Mesenchymal stem cell (in vitro differentiated cells and primary cell): ENCODE measurements at regions not wholly inside any gene's neighbourhood (a gene's known extent, or its start where the extent isn't known, plus 50 kb on each side); places are given as distances from the start of the nearest gene placed in this dataset.

Experiments
- DNase-seq: peaks from one replicate; pipeline ENCODE4 v3.0.0-alpha.2; 2013
- H2AFZ ChIP-seq: one replicate; pipeline ENCODE4 v1.6.1; 2013; ENCODE audit warnings: low read depth, mild to moderate bottlenecking, control low read depth, inconsistent platforms, low read length, moderate library complexity
- H2AK5ac ChIP-seq: 2 replicates; pipeline ENCODE4 v1.6.1; 2013; ENCODE audit warnings: low read length, moderate library complexity, mild to moderate bottlenecking, inconsistent platforms; ENCODE audit not compliant: severe bottlenecking
- H2BK120ac ChIP-seq: one replicate; pipeline ENCODE4 v1.6.1; 2013; ENCODE audit warnings: low read depth, mild to moderate bottlenecking, inconsistent platforms, low read length, moderate library complexity
- H2BK12ac ChIP-seq, 2 experiments: one replicate each; pipeline ENCODE4 v1.6.1; 2013; ENCODE audit warnings: inconsistent platforms in 2 of 2, low read length in 2 of 2, mild to moderate bottlenecking in 2 of 2, moderate library complexity in 2 of 2, control low read depth in 1 of 2
- H2BK15ac ChIP-seq: one replicate; pipeline ENCODE4 v1.6.1; 2013; ENCODE audit warnings: mild to moderate bottlenecking, low read depth, inconsistent platforms; ENCODE audit not compliant: poor library complexity, severe bottlenecking
- H2BK5ac ChIP-seq: 2 replicates; pipeline ENCODE4 v1.6.1; 2013; ENCODE audit warnings: low read depth, mild to moderate bottlenecking, low read length, control low read depth, inconsistent platforms; ENCODE audit not compliant: poor library complexity, severe bottlenecking
- H3K14ac ChIP-seq, 2 experiments: one replicate each; pipeline ENCODE4 v1.6.1; 2013; ENCODE audit warnings: inconsistent platforms in 2 of 2, low read length in 2 of 2, control low read depth in 1 of 2, mild to moderate bottlenecking in 1 of 2, moderate library complexity in 1 of 2
- H3K18ac ChIP-seq, 2 experiments: one replicate each; pipeline ENCODE4 v1.6.1; 2013; ENCODE audit warnings: inconsistent platforms in 2 of 2, low read length in 2 of 2, control low read depth in 1 of 2, low read depth in 1 of 2, mild to moderate bottlenecking in 1 of 2
- H3K23ac ChIP-seq, 2 experiments: one replicate each; pipeline ENCODE4 v1.6.1; 2013; ENCODE audit warnings: inconsistent platforms in 2 of 2, low read length in 2 of 2, mild to moderate bottlenecking in 2 of 2, moderate library complexity in 2 of 2, control low read depth in 1 of 2
- H3K27ac ChIP-seq: 2 replicates; pipeline ENCODE4 v1.5.1; 2013; ENCODE audit warnings: mild to moderate bottlenecking, moderate library complexity, low read length, control low read depth, inconsistent platforms; ENCODE audit not compliant: poor library complexity, severe bottlenecking
- H3K27me3 ChIP-seq, 2 experiments: 2 replicates each; pipeline versions ENCODE4 v1.6.1 to v1.7.0; 2013; ENCODE audit warnings: low read length in 2 of 2, mild to moderate bottlenecking in 2 of 2, moderate library complexity in 2 of 2, control low read depth in 1 of 2, inconsistent platforms in 1 of 2; ENCODE audit not compliant: control insufficient read depth in 1 of 2, insufficient read depth in 1 of 2
- H3K36me3 ChIP-seq, 2 experiments: 2 replicates each; pipeline versions ENCODE4 v1.6.1 to v1.7.0; 2013; ENCODE audit warnings: low read length in 2 of 2, control low read depth in 1 of 2, inconsistent platforms in 1 of 2, low read depth in 1 of 2, mild to moderate bottlenecking in 1 of 2; ENCODE audit not compliant: insufficient read depth in 2 of 2, control insufficient read depth in 1 of 2
- H3K4ac ChIP-seq, 2 experiments: one replicate each; pipeline ENCODE4 v1.6.1; 2013; ENCODE audit warnings: inconsistent platforms in 2 of 2, low read length in 2 of 2, mild to moderate bottlenecking in 2 of 2, moderate library complexity in 2 of 2, control low read depth in 1 of 2, low read depth in 1 of 2
- H3K4me1 ChIP-seq: 2 replicates; pipeline ENCODE4 v1.6.1; 2013; ENCODE audit warnings: low read depth, low read length, control low read depth; ENCODE audit not compliant: control insufficient read depth, insufficient read depth
- H3K4me2 ChIP-seq: 2 replicates; pipeline ENCODE4 v1.6.1; 2013; ENCODE audit warnings: low read length, mild to moderate bottlenecking, inconsistent platforms; ENCODE audit not compliant: poor library complexity, severe bottlenecking
- H3K4me3 ChIP-seq, 2 experiments: 2 replicates each; pipeline versions ENCODE4 v1.5.1 to v1.7.0; 2013; ENCODE audit warnings: low read length in 2 of 2, mild to moderate bottlenecking in 2 of 2, control low read depth in 1 of 2, low read depth in 1 of 2; ENCODE audit not compliant: insufficient read depth in 1 of 2
- H3K79me1 ChIP-seq: replicated peaks from 2 replicates; pipeline ENCODE4 v1.6.1; 2013; ENCODE audit warnings: mild to moderate bottlenecking, control low read depth, low read length, inconsistent platforms; ENCODE audit not compliant: poor library complexity, severe bottlenecking
- H3K9ac ChIP-seq: 2 replicates; pipeline ENCODE4 v1.7.0; 2013; ENCODE audit warnings: mild to moderate bottlenecking, low read length, moderate library complexity
- H3K9me3 ChIP-seq: 2 replicates; pipeline ENCODE4 v1.7.0; 2013; ENCODE audit warnings: mild to moderate bottlenecking, low read length; ENCODE audit not compliant: control insufficient read depth
- H4K8ac ChIP-seq: one replicate; pipeline ENCODE4 v1.6.1; 2013; ENCODE audit warnings: inconsistent platforms, mild to moderate bottlenecking, low read length, moderate library complexity
- H4K91ac ChIP-seq: one replicate; pipeline ENCODE4 v1.6.1; 2013; ENCODE audit warnings: mild to moderate bottlenecking, low read length, inconsistent platforms
- WGBS: methylation state at CpG from one replicate; pipeline ENCODE4 v1.1.7; 2013; ENCODE audit warnings: mixed read lengths; 5-methylcytosine and 5-hydroxymethylcytosine counted together

DNA sequence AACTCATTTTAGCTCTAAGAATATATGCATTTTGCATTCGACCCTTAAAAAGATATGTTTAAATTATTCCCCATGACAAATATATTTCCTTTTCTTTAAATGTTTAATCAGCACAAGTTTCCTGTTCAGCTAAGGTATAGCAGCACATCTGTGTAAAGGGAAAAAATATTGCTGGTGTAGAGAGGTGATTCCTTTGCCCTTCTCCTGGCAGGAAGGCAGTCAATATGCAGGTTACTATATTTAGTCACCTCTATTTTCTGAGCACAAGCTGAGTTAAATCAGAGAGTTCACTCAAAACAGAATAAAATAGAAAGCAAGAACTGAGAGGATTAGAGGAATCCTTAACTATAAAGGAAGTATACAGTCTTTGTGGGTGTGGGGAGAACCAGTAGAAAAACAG, 274.4 kb upstream of the PCSK5 start:
- Histone ChIP-seq H2BK15ac (no peak overlapping the region), H3K23ac (no peak overlapping the region), H2BK120ac (no peak overlapping the region), H2BK12ac (no peak overlapping the region), H3K4ac (no peak overlapping the region), H3K4me2 (no peak overlapping the region), H4K91ac (no peak overlapping the region), H2AK5ac (no peak overlapping the region), H4K8ac (no peak overlapping the region), H3K27me3 (no peaks in the 10 kb centered on the region), H3K4me3 (no peak overlapping the region), H3K9me3 (no peaks in the 10 kb centered on the region), H3K79me1 (no peaks in the 10 kb centered on the region), H3K27ac (no peak overlapping the region), H2AFZ (no peak overlapping the region), H3K14ac (no peak overlapping the region), H3K18ac (no peak overlapping the region), H3K9ac (no peak overlapping the region), H3K4me1 (no peaks in the 10 kb centered on the region), H2BK5ac (no peak overlapping the region), H3K36me3 (no peaks in the 10 kb centered on the region)
- DNase-seq, result no peak
- no CpG with 5 or more reads among the region's 1 CpG for WGBS

DNA sequence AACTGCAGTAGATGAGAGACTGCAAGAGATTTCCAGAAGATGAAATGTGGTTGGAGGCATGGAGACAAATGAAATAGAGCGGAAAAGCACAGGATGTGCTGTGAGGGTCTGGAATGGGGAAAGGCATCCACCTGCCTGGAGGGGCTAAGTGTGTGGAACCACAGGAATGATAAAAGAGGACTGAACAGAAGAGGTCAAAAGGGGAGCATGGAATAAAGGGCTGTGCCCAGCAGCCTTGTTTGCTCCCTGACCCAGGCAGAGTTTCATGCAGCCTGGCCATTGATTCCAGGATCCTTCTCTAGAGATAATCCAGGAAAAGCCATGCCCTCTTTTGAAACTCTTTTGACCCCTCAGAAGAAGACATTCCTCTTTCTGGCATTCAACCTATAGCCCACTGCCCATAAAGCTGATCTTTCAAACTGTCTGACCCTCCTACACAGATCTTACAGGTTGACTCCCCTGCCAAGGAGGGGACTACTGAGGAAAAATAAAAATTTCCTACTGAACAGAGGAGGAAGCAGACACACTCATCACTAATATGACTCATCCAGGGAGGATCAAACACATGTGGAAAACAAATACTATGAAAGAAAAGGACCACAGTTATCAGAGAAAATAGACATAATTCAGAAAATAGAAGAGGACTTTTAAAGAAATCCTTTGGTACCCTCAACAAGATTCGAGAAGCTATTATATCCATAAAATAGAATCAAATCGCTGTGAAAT, 273.5 kb upstream of the PCSK5 start:
- Histone ChIP-seq H3K23ac (no peak overlapping the region), H2BK15ac (no peak overlapping the region), H2BK12ac (no peak overlapping the region), H3K4me3 (no peak overlapping the region), H3K9ac (no peak overlapping the region), H2AFZ (no peak overlapping the region), H3K14ac (no peak overlapping the region), H3K4me2 (no peak overlapping the region), H3K18ac (no peak overlapping the region), H4K8ac (no peak overlapping the region), H2AK5ac (no peak overlapping the region), H2BK120ac (no peak overlapping the region), H2BK5ac (no peak overlapping the region), H3K4ac (no peak overlapping the region), H4K91ac (no peak overlapping the region), H3K9me3 (no peaks in the 10 kb centered on the region), H3K4me1 (no peaks in the 10 kb centered on the region), H3K27me3 (no peaks in the 10 kb centered on the region), H3K79me1 (no peaks in the 10 kb centered on the region), H3K36me3 (no peaks in the 10 kb centered on the region), H3K27ac (no peak overlapping the region)
- no peak for DNase-seq
- WGBS, result 94% methylated on average over 1 of the region's 3 CpGs

DNA sequence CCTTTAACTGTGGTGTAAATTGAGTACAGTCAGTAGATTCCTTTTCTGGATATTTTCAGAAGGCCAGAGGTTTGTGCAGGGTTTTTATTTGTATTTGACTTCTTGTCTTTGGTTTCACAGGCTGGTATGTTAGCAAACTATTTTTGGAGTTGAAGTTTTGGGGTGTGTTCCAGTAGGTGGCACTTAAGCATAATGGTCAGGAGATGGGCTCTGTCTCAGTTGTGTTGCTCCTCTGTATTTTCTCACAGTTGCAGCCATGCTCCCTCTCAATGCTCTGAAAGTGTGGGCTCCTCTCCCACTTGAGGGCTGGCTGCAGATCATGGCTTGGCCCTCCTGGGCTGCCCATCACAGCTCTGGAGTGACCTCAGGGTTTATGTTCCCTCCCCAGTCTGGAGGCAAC, 267.0 kb upstream of the PCSK5 start:
- Histone ChIP-seq H3K36me3 (no peaks in the 10 kb centered on the region), H3K4me1 (no peaks in the 10 kb centered on the region), H2BK5ac (no peak overlapping the region), H3K23ac (no peak overlapping the region), H3K18ac (no peak overlapping the region), H3K4ac (no peak overlapping the region), H2BK120ac (no peak overlapping the region), H2AFZ (no peak overlapping the region), H3K4me3 (no peak overlapping the region), H3K4me2 (no peak overlapping the region), H3K27ac (no peak overlapping the region), H2BK15ac (no peak overlapping the region), H3K79me1 (no peaks in the 10 kb centered on the region), H3K27me3 (no peaks in the 10 kb centered on the region), H3K14ac (no peak overlapping the region), H3K9me3 (no peaks in the 10 kb centered on the region), H2AK5ac (no peak overlapping the region), H2BK12ac (no peak overlapping the region), H4K8ac (no peak overlapping the region), H3K9ac (no peak overlapping the region), H4K91ac (no peak overlapping the region)
- DNase-seq, result no peak

DNA sequence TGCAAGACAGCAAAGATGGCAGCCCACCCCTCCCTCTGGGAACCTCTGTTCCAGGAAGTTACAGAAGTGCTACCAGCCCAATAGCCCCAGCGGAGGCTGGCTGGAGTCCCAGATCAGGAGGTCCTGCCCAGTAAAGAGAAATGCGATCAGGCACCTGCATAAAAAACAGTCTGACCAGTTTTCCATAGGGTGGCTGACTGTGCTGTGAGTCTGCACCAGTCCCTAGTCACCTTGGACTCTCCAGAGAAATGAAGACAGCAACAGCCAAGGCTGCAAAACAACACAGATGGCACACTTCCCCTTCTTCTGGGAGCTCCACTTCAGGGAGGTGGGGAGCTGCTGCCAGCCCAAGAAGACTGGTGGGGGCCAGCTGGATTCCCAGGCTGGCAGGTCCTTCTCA, 265.5 kb upstream of the PCSK5 start:
- Histone ChIP-seq H3K27me3 (no peaks in the 10 kb centered on the region), H3K27ac (no peak overlapping the region), H2BK5ac (no peak overlapping the region), H3K14ac (no peak overlapping the region), H2BK15ac (no peak overlapping the region), H3K4me3 (no peak overlapping the region), H3K36me3 (no peaks in the 10 kb centered on the region), H3K9me3 (no peaks in the 10 kb centered on the region), H3K79me1 (no peaks in the 10 kb centered on the region), H3K4ac (no peak overlapping the region), H4K8ac (no peak overlapping the region), H2BK120ac (no peak overlapping the region), H3K18ac (no peak overlapping the region), H4K91ac (no peak overlapping the region), H3K9ac (no peak overlapping the region), H2BK12ac (no peak overlapping the region), H3K4me2 (no peak overlapping the region), H2AFZ (no peak overlapping the region), H2AK5ac (no peak overlapping the region), H3K23ac (no peak overlapping the region), H3K4me1 (no peaks in the 10 kb centered on the region)
- no peak for DNase-seq
- 85% methylated on average over 2 of the region's 2 CpGs for WGBS
